ENCODE measurements at regions not wholly inside any gene's neighbourhood (a gene's known extent, or its start where the extent isn't known, plus 50 kb on each side); places are given as distances from the start of the nearest gene placed in this dataset.

GRCh38 chr3:70620956-70621355 is 308.5 kb upstream of the MDFIC2 start:
- dilution Hi-C loops (cut with MboI; ENCODE audit: extremely low pct_ligation_motif_present, low sequenced_read_pairs) (no loop called here), intact Hi-C loops (cut with micrococcal nuclease) (no loop called here)
- BruUV-seq (replicated peaks), result no TSS peak
- no peak overlapping the region for H2AFZ ChIP-seq (ENCODE audit: low read depth, low read length)
- TF ChIP-seq MYC (IDR thresholded peaks at IDR 0.05; ENCODE audit: low read depth, low read length) (no peak), JUN (IDR thresholded peaks at IDR 0.05; ENCODE audit: borderline replicate concordance, insufficient read depth, insufficient read length, low read depth) (no peak)
- H3K9me1 ChIP-seq (replicated peaks; ENCODE audit: control insufficient read depth, extremely low read depth, insufficient read depth, low read length), result no peaks in the 10 kb centered on the region
- no peaks in the 10 kb centered on the region for H3K36me3 ChIP-seq (ENCODE audit: control insufficient read depth in 2 of 2, extremely low read depth in 1 of 2, insufficient read depth in 2 of 2, low read length in 2 of 2)
- no peaks in the 10 kb centered on the region for H3K9me3 ChIP-seq (replicated peaks; ENCODE audit: control insufficient read depth, insufficient read depth, low read length)
- H3K4me2 ChIP-seq (ENCODE audit: insufficient read depth, low read length), result no peak overlapping the region
- DNase-seq (ENCODE audit: low read depth, low spot score) (no peak), FAIRE-seq (no peak)
- peaks cover 0 to 6% of the 10 kb centered on the region in 2 experiments for H3K27me3 ChIP-seq (ENCODE audit: control insufficient read depth in 2 of 2, insufficient read depth in 2 of 2, low read length in 2 of 2)
- no peak overlapping the region for H3K27ac ChIP-seq (ENCODE audit: insufficient read depth, low read depth, low read length)
- H3K9ac ChIP-seq (replicated peaks; ENCODE audit: extremely low read depth, insufficient read depth, low read length), result no peak overlapping the region
- H3K4me3 ChIP-seq (replicated peaks in 1 of 3; ENCODE audit: insufficient read depth in 1 of 3, low read depth in 1 of 3, low read length in 3 of 3), result no peak overlapping the region
- ChIA-PET CTCF (interaction anchor here (1.5 kb wide), 1 partner anchor 11 kb away, joined by 3 read pairs; no protein-coding TSS in a partner anchor), POLR2A (no interaction called here)
- no peaks in the 10 kb centered on the region for H3K79me2 ChIP-seq (ENCODE audit: control insufficient read depth, insufficient read depth, low read length)
- no peaks in the 10 kb centered on the region for H4K20me1 ChIP-seq (replicated peaks; ENCODE audit: control insufficient read depth, extremely low read depth, insufficient read depth, low read length)
- no peaks in the 10 kb centered on the region for H3K4me1 ChIP-seq (ENCODE audit: control insufficient read depth, extremely low read depth, insufficient read depth, low read length)

- no peaks in the 10 kb centered on the region for H3K9me1 ChIP-seq (replicated peaks; ENCODE audit: control insufficient read depth, extremely low read depth, insufficient read depth, low read length)
- H3K9ac ChIP-seq (replicated peaks; ENCODE audit: extremely low read depth, insufficient read depth, low read length), result no peak overlapping the region
- no peaks in the 10 kb centered on the region for H3K9me3 ChIP-seq (replicated peaks; ENCODE audit: control insufficient read depth, insufficient read depth, low read length)
- DNase-seq (ENCODE audit: low read depth, low spot score) (no peak), FAIRE-seq (no peak)
- H3K79me2 ChIP-seq (ENCODE audit: control insufficient read depth, insufficient read depth, low read length), result no peaks in the 10 kb centered on the region
- BruUV-seq (replicated peaks), result no TSS peak
- no peaks in the 10 kb centered on the region for H4K20me1 ChIP-seq (replicated peaks; ENCODE audit: control insufficient read depth, extremely low read depth, insufficient read depth, low read length)
- H3K4me3 ChIP-seq (replicated peaks in 1 of 3; ENCODE audit: insufficient read depth in 1 of 3, low read depth in 1 of 3, low read length in 3 of 3), result no peak overlapping the region
- peaks cover 0 to 6% of the 10 kb centered on the region in 2 experiments for H3K27me3 ChIP-seq (ENCODE audit: control insufficient read depth in 2 of 2, insufficient read depth in 2 of 2, low read length in 2 of 2)
- no peak overlapping the region for H3K27ac ChIP-seq (ENCODE audit: insufficient read depth, low read depth, low read length)
- TF ChIP-seq POLR2AphosphoS5 (IDR thresholded peaks at IDR 0.05; ENCODE audit: insufficient read depth, low read depth, low read length) (no peak), FOS (IDR thresholded peaks at IDR 0.05; ENCODE audit: borderline replicate concordance, insufficient read depth, low read length) (no peak), MAX (IDR thresholded peaks at IDR 0.05; ENCODE audit: insufficient read depth, insufficient read length) (no peak), GATA2 (IDR thresholded peaks at IDR 0.05; ENCODE audit: insufficient read depth, insufficient read length, low read depth, low read length) (no peak), JUN (IDR thresholded peaks at IDR 0.05; ENCODE audit: borderline replicate concordance, insufficient read depth, insufficient read length, low read depth) (no peak), EZH2 (IDR thresholded peaks at IDR 0.05; ENCODE audit: borderline replicate concordance, low read depth, low read length, severe bottlenecking) (no peak), MYC (IDR thresholded peaks at IDR 0.05; ENCODE audit: low read depth, low read length) (no peak), POLR2A (IDR thresholded peaks at IDR 0.05; ENCODE audit: low read depth, low read length) (no peak)
- TF ChIP-seq, protein P1, sequence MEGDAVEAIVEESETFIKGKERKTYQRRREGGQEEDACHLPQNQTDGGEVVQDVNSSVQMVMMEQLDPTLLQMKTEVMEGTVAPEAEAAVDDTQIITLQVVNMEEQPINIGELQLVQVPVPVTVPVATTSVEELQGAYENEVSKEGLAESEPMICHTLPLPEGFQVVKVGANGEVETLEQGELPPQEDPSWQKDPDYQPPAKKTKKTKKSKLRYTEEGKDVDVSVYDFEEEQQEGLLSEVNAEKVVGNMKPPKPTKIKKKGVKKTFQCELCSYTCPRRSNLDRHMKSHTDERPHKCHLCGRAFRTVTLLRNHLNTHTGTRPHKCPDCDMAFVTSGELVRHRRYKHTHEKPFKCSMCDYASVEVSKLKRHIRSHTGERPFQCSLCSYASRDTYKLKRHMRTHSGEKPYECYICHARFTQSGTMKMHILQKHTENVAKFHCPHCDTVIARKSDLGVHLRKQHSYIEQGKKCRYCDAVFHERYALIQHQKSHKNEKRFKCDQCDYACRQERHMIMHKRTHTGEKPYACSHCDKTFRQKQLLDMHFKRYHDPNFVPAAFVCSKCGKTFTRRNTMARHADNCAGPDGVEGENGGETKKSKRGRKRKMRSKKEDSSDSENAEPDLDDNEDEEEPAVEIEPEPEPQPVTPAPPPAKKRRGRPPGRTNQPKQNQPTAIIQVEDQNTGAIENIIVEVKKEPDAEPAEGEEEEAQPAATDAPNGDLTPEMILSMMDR (IDR thresholded peaks at IDR 0.05; ENCODE audit: extremely low read depth in 1 of 2, insufficient read depth in 1 of 2, low read depth in 1 of 2, low read length in 2 of 2), result no peak
- CTCF ChIA-PET, result interaction anchor here (1.5 kb wide), 1 partner anchor 11 kb away, joined by 3 read pairs; no protein-coding TSS in a partner anchor
- H2AFZ ChIP-seq (ENCODE audit: low read depth, low read length), result no peak overlapping the region
- no peak overlapping the region for H3K4me2 ChIP-seq (ENCODE audit: insufficient read depth, low read length)
- POLR2A ChIA-PET, result no interaction called here
- intact Hi-C loops (cut with micrococcal nuclease) (no loop called here), dilution Hi-C loops (cut with MboI; ENCODE audit: extremely low pct_ligation_motif_present, low sequenced_read_pairs) (no loop called here)
- no peaks in the 10 kb centered on the region for H3K4me1 ChIP-seq (ENCODE audit: control insufficient read depth, extremely low read depth, insufficient read depth, low read length)
- no peaks in the 10 kb centered on the region for H3K36me3 ChIP-seq (ENCODE audit: control insufficient read depth in 2 of 2, extremely low read depth in 1 of 2, insufficient read depth in 2 of 2, low read length in 2 of 2)
These were observed 307.9 kb upstream of the MDFIC2 start for GRCh38 chr3:70620367-70620766.

Data from endothelial cell of umbilical vein (primary cell).